Activated T-cell treated with anti-CD3 and anti-CD28 coated beads for 24 hours (primary cell): ENCODE measurements at regions not wholly inside any gene's neighbourhood (a gene's known extent, or its start where the extent isn't known, plus 50 kb on each side); places are given as distances from the start of the nearest gene placed in this dataset.

Source experiments
- DNase-seq: peaks from one replicate; pipeline ENCODE4 v3.0.0-alpha.2; 2020; ENCODE audit warnings: low read depth

- DNase-seq = no peak
Observed at GRCh38 chr18:38475686-38476085, 910.1 kb upstream of the CELF4 start.

GRCh38 chr18:38473535-38473934, 907.9 kb upstream of the CELF4 start:
- DNase-seq = no peak

- DNase-seq = no peak
Observed at GRCh38 chr18:38470421-38470820, 904.8 kb upstream of the CELF4 start.

- DNase-seq = no peak
Observed at GRCh38 chr18:38466426-38466825, 900.8 kb upstream of the CELF4 start.

GRCh38 chr18:38464024-38464423, 898.4 kb upstream of the CELF4 start:
- no peak for DNase-seq

GRCh38 chr18:38460657-38461056, 895.1 kb upstream of the CELF4 start:
- DNase-seq = no peak

- no peak for DNase-seq
Observed at GRCh38 chr18:38459131-38459994, 893.8 kb upstream of the CELF4 start.

- DNase-seq = no peak
Observed at GRCh38 chr18:38458698-38459097, 893.1 kb upstream of the CELF4 start.

GRCh38 chr18:38456253-38456652, 890.7 kb upstream of the CELF4 start:
- no peak for DNase-seq

- DNase-seq = no peak
Observed at GRCh38 chr18:38454764-38455469, 889.3 kb upstream of the CELF4 start.

- no peak for DNase-seq
Observed at GRCh38 chr18:38453880-38454279, 888.3 kb upstream of the CELF4 start.

- no peak for DNase-seq
Observed at GRCh38 chr18:38450876-38451275, 885.3 kb upstream of the CELF4 start.

GRCh38 chr18:38445804-38446145, 880.2 kb upstream of the CELF4 start:
- DNase-seq = no peak

- DNase-seq = no peak
Observed at GRCh38 chr18:38444971-38445803, 879.6 kb upstream of the CELF4 start.

GRCh38 chr18:38427736-38428135, 862.1 kb upstream of the CELF4 start:
- DNase-seq = no peak

- DNase-seq = no peak
Observed at GRCh38 chr18:38427234-38427633, 861.6 kb upstream of the CELF4 start.

GRCh38 chr18:38421872-38422615, 856.4 kb upstream of the CELF4 start:
- no peak for DNase-seq

- DNase-seq = no peak
Observed at GRCh38 chr18:38421021-38421420, 855.4 kb upstream of the CELF4 start.

GRCh38 chr18:38420611-38421010, 855.0 kb upstream of the CELF4 start:
- DNase-seq = no peak

- no peak for DNase-seq
Observed at GRCh38 chr18:38415811-38416210, 850.2 kb upstream of the CELF4 start.

GRCh38 chr18:38413193-38413592, 847.6 kb upstream of the CELF4 start:
- no peak for DNase-seq

GRCh38 chr18:38406607-38407006, 841.0 kb upstream of the CELF4 start:
- no peak for DNase-seq
